ENCODE measurements at regions not wholly inside any gene's neighbourhood (a gene's known extent, or its start where the extent isn't known, plus 50 kb on each side); places are given as distances from the start of the nearest gene placed in this dataset.

DNA sequence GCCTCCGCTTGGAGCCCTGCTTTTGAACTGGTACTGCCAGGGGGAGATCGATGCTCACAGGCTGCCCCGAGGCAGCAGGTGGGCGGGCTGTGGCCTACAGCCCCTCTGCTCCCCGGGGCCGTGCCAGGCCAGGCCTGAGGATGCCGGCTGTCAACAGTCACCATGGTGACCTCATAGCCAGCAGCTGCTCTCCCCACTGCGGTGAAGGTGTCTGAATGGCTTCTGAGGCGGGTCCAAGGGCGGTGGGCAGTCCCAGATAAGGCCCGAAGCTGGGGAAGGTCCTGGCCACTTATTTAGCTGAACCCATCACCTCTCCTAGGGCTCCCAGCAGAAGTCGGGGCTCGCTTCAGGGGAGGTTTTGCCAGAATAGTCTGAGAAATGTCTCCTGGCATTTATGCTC, 179.3 kb downstream of the ARHGAP12 start:
- H3K4me3 ChIP-seq (ENCODE audit: low read length), result no peak overlapping the region
- TF ChIP-seq, protein P1, sequence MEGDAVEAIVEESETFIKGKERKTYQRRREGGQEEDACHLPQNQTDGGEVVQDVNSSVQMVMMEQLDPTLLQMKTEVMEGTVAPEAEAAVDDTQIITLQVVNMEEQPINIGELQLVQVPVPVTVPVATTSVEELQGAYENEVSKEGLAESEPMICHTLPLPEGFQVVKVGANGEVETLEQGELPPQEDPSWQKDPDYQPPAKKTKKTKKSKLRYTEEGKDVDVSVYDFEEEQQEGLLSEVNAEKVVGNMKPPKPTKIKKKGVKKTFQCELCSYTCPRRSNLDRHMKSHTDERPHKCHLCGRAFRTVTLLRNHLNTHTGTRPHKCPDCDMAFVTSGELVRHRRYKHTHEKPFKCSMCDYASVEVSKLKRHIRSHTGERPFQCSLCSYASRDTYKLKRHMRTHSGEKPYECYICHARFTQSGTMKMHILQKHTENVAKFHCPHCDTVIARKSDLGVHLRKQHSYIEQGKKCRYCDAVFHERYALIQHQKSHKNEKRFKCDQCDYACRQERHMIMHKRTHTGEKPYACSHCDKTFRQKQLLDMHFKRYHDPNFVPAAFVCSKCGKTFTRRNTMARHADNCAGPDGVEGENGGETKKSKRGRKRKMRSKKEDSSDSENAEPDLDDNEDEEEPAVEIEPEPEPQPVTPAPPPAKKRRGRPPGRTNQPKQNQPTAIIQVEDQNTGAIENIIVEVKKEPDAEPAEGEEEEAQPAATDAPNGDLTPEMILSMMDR (IDR thresholded peaks at IDR 0.05; ENCODE audit: insufficient read depth, low read depth, low read length, missing control alignments), result no peak
- no peak for DNase-seq (ENCODE audit: low read depth)

DNA sequence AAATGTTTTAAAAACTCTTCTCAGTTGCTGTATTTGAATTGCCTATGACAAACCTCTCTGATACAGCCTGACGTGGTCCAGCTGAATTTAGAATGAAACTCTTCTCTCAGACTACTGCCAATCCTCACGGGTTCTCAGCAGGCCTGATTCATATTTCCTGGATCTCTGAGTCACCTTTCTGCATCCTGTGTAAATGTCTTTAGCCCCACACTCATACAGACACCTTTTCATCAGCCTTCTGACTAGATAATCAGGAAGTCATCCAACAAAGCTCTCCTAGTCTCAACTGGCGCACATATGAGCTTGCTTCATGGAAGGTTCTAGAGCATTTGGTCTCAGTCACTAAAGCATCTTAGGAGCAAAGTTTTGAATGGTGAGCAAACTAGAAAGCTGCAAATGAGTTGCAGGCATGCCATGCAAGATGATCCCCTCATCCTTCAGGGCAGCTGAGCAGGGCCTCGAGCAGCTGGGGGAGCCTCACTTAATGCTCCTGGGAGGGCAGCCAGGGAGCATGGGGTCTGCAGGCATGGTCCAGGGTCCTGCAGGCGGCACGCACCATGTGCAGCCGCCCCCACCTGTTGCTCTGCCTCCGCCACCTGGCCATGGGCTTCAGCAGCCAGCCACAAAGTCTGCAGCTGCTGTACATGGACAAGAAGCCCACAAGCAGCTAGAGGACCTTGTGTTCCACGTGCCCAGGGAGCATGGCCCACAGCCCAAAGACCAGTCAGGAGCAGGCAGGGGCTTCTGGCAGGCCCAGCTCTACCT, 182.8 kb downstream of the ARHGAP12 start:
- H3K4me3 ChIP-seq (ENCODE audit: low read length), result no peak overlapping the region
- DNase-seq (ENCODE audit: low read depth), result peak; percentile 97
- TF ChIP-seq, protein P1 (IDR thresholded peaks at IDR 0.05; ENCODE audit: insufficient read depth, low read depth, low read length, missing control alignments), result no peak

GRCh38 chr10:31744025-31744424, 184.6 kb downstream of the ARHGAP12 start:
- TF ChIP-seq, protein P1 (IDR thresholded peaks at IDR 0.05; ENCODE audit: insufficient read depth, low read depth, low read length, missing control alignments), result no peak
- DNase-seq (ENCODE audit: low read depth), result no peak
- no peak overlapping the region for H3K4me3 ChIP-seq (ENCODE audit: low read length)

DNA sequence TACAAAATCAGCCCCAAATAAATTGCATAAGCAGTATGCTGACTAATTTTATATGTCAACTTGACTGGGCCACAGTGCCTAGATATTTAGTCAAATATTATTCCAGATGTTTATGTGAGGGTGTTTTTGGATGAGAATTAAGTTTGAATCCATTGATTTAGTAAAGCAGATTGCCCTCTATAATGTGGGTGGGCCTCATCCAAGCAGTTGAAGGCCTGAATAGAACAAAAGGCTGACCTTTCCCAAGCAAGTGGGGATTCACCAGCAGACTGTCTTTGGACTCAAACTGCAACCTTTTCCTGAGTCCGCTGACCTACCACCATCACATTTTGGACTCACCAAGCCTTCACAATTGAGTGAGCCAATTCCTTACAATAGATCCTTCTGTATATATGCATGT, 186.4 kb downstream of the ARHGAP12 start:
- TF ChIP-seq, protein P1 (IDR thresholded peaks at IDR 0.05; ENCODE audit: insufficient read depth, low read depth, low read length, missing control alignments), result no peak
- DNase-seq (ENCODE audit: low read depth), result no peak
- no peak overlapping the region for H3K4me3 ChIP-seq (ENCODE audit: low read length)

DNA sequence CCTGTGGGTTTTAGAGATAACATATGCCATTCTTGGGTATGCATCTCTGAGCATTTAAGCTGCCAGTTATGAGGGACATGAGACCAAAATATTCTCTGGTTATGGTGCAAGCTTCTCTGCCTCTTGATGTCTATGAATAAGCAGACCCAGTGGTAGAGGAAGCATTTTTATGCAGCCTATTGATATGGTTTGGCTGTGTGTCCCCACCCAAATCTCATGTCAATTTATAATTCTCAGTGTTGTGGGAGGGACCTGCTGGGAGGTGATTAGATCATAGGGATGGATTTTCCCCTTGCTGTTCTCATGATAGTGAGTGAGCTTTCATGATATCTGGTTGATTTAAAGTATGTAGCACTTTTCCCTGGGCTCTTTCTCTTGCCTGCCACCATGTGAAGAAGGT, 187.2 kb downstream of the ARHGAP12 start:
- DNase-seq (ENCODE audit: low read depth), result no peak
- no peak overlapping the region for H3K4me3 ChIP-seq (ENCODE audit: low read length)
- TF ChIP-seq, protein P1 (IDR thresholded peaks at IDR 0.05; ENCODE audit: insufficient read depth, low read depth, low read length, missing control alignments), result no peak

DNA sequence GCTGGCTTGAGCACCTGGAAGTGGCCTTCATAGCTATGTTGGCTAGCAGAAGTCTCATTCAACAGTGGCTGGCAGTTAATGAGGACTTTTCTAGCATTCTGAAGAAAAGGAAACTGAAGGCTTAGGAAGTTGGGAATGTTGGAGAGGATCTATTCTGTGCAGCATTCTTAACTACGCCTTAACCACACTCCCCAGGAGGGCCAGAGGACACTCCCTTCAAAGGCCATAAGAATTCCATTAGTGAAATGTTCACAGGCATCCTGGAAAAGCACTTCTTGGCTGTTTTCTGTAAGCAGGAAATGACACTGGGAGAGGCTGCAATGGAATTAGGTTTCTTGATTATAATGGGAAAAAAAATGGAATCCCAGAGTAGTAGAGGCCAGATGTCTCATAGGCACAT, 188.9 kb downstream of the ARHGAP12 start:
- no peak for DNase-seq (ENCODE audit: low read depth)
- TF ChIP-seq, protein P1 (IDR thresholded peaks at IDR 0.05; ENCODE audit: insufficient read depth, low read depth, low read length, missing control alignments), result no peak
- H3K4me3 ChIP-seq (ENCODE audit: low read length), result no peak overlapping the region

DNA sequence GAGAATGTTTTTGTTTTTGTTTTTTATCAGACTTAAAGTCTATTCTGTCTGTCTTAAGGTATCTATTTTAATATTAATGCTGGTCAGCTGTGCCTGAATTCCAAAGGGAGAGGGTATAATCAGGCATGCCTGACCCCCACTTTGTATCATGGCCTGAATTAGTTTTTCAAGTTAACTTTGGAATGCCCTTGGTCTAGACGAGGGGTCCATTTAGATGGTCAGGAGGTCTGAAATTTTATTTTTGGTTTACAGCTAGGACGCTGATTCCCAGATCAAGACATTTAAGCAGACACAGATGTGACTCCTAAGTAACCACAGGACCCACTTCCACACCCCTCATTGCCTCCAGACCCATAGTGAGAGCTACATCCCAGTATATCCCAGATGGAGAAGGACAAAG, 189.5 kb downstream of the ARHGAP12 start:
- TF ChIP-seq, protein P1 (IDR thresholded peaks at IDR 0.05; ENCODE audit: insufficient read depth, low read depth, low read length, missing control alignments), result no peak
- no peak for DNase-seq (ENCODE audit: low read depth)
- no peak overlapping the region for H3K4me3 ChIP-seq (ENCODE audit: low read length)

Measured in epithelial cell of esophagus (primary cell).